IPS-18a (cell line): ENCODE measurements at regions not wholly inside any gene's neighbourhood (a gene's known extent, or its start where the extent isn't known, plus 50 kb on each side); places are given as distances from the start of the nearest gene placed in this dataset.

ENCODE experiments used
- H3K27ac ChIP-seq: one replicate; pipeline ENCODE4 v1.5.1; 2013; ENCODE audit warnings: low read length
- H3K27me3 ChIP-seq: one replicate; pipeline ENCODE4 v1.6.1; 2013; ENCODE audit warnings: mild to moderate bottlenecking, low read length; ENCODE audit not compliant: control insufficient read depth, insufficient read depth
- H3K36me3 ChIP-seq: one replicate; pipeline ENCODE4 v1.6.1; 2013; ENCODE audit warnings: low read depth, low read length; ENCODE audit not compliant: control insufficient read depth
- H3K4me1 ChIP-seq: one replicate; pipeline ENCODE4 v1.6.1; 2013; ENCODE audit warnings: low read depth, low read length; ENCODE audit not compliant: control insufficient read depth
- H3K4me3 ChIP-seq: one replicate; pipeline ENCODE4 v1.5.1; 2013; ENCODE audit warnings: low read length
- H3K9ac ChIP-seq: one replicate; pipeline ENCODE4 v1.6.1; 2013; ENCODE audit warnings: mild to moderate bottlenecking, low read length, moderate library complexity
- H3K9me3 ChIP-seq: one replicate; pipeline ENCODE4 v1.6.1; 2013; ENCODE audit warnings: low read depth, low read length; ENCODE audit not compliant: control insufficient read depth

DNA sequence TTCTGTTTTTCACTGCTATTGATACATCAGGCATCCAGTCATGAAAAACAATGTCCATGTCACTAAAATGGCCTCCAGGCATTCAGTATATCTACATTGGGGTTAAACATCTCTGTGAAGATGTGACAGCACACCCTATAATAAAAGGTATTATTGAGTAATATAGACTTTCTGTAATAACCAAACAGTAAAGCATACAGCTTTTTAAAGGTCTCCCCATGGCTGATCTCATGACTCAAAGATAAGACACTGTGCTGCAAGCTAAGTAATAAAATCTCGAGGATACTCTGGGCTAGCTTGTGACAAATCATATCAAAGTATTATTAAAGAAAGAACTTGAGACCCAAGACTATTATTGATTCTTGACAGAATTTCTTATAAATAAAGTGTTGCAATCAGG is 613.1 kb upstream of the PKN2 start:
- Histone ChIP-seq H3K27ac (no peak overlapping the region), H3K4me1 (no peaks in the 10 kb centered on the region), H3K4me3 (no peak overlapping the region)

GRCh38 chr1:88074661-88075060 is 609.4 kb upstream of the PKN2 start:
- no peak overlapping the region for H3K9ac ChIP-seq
- no peak overlapping the region for H3K4me3 ChIP-seq
- H3K27ac ChIP-seq: no peak overlapping the region
- no peaks in the 10 kb centered on the region for H3K4me1 ChIP-seq
- no peaks in the 10 kb centered on the region for H3K36me3 ChIP-seq
- no peaks in the 10 kb centered on the region for H3K9me3 ChIP-seq
- no peaks in the 10 kb centered on the region for H3K27me3 ChIP-seq

More for the DNA sequence above, 613.1 kb upstream of the PKN2 start:
- Histone ChIP-seq H3K27me3 (no peaks in the 10 kb centered on the region), H3K9ac (no peak overlapping the region), H3K36me3 (no peaks in the 10 kb centered on the region), H3K9me3 (no peaks in the 10 kb centered on the region)

- H3K4me3 ChIP-seq: no peak overlapping the region
Measured at GRCh38 chr1:88075813-88076212, 608.3 kb upstream of the PKN2 start.

GRCh38 chr1:88079036-88079435 is 605.0 kb upstream of the PKN2 start:
- no peaks in the 10 kb centered on the region for H3K27me3 ChIP-seq
- H3K9ac ChIP-seq: no peak overlapping the region
- no peak overlapping the region for H3K4me3 ChIP-seq
- no peaks in the 10 kb centered on the region for H3K4me1 ChIP-seq
- H3K27ac ChIP-seq: no peak overlapping the region
- H3K36me3 ChIP-seq: no peaks in the 10 kb centered on the region
- H3K9me3 ChIP-seq: peaks cover under 1% of the 10 kb centered on the region

More at GRCh38 chr1:88075813-88076212, 608.3 kb upstream of the PKN2 start:
- Histone ChIP-seq H3K4me1 (no peaks in the 10 kb centered on the region), H3K27me3 (no peaks in the 10 kb centered on the region), H3K9me3 (no peaks in the 10 kb centered on the region), H3K36me3 (no peaks in the 10 kb centered on the region), H3K9ac (no peak overlapping the region), H3K27ac (no peak overlapping the region)

- Histone ChIP-seq H3K9ac (no peak overlapping the region), H3K9me3 (peaks cover 2% of the 10 kb centered on the region), H3K36me3 (no peaks in the 10 kb centered on the region), H3K4me3 (no peak overlapping the region), H3K27ac (no peak overlapping the region), H3K4me1 (no peaks in the 10 kb centered on the region), H3K27me3 (no peaks in the 10 kb centered on the region)
Measured at GRCh38 chr1:88080875-88081274, 603.2 kb upstream of the PKN2 start.

DNA sequence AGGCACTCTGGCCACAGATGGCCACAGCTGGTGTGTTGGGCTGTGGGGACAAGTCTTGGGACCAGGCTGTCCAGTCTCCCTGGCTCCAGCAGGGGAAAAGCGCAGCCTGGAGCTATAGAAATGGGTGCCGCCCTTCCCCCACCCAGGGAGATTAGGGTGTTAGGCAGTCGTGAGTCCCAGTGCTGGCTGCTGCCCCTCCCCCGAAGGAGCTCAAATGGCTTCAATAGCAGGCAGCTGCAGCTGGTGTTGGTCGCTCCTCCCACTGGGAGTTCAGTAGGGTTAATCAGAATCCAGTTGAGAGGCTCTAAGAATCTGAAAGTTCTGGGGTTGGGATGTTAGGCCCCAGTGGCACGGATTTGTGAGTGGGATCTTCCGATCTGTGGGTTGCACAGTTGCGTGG is 595.6 kb upstream of the PKN2 start:
- H3K4me3 ChIP-seq: no peak overlapping the region
- H3K36me3 ChIP-seq: no peaks in the 10 kb centered on the region
- H3K9me3 ChIP-seq: peaks cover 2% of the 10 kb centered on the region
- no peaks in the 10 kb centered on the region for H3K4me1 ChIP-seq
- no peak overlapping the region for H3K27ac ChIP-seq
- no peaks in the 10 kb centered on the region for H3K27me3 ChIP-seq
- H3K9ac ChIP-seq: no peak overlapping the region

DNA sequence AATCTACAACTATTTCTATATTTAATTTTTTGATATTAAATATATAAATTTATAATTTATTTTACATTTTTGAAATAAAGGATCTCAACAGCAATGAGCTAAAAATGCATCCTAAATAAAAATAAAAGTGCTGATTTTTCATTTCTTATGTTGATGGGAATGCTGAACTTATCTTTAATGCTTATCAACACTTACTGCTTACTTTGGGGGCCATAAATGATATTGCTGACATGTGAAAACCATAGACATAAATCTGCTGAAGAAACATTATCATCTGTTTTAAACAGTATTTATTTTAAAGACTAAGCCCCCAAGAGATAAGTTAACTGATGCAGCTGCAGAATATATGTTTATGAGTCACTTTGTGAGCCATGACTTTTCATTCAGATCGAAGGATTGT is 594.1 kb upstream of the PKN2 start:
- Histone ChIP-seq H3K9me3 (no peaks in the 10 kb centered on the region), H3K27ac (no peak overlapping the region), H3K27me3 (no peaks in the 10 kb centered on the region), H3K9ac (no peak overlapping the region), H3K4me3 (no peak overlapping the region), H3K36me3 (no peaks in the 10 kb centered on the region), H3K4me1 (no peaks in the 10 kb centered on the region)

- Histone ChIP-seq H3K27ac (no peak overlapping the region), H3K9ac (no peak overlapping the region), H3K9me3 (no peaks in the 10 kb centered on the region), H3K4me1 (no peaks in the 10 kb centered on the region), H3K27me3 (no peaks in the 10 kb centered on the region), H3K36me3 (no peaks in the 10 kb centered on the region), H3K4me3 (no peak overlapping the region)
Measured at GRCh38 chr1:88098881-88099280, 585.2 kb upstream of the PKN2 start.

DNA sequence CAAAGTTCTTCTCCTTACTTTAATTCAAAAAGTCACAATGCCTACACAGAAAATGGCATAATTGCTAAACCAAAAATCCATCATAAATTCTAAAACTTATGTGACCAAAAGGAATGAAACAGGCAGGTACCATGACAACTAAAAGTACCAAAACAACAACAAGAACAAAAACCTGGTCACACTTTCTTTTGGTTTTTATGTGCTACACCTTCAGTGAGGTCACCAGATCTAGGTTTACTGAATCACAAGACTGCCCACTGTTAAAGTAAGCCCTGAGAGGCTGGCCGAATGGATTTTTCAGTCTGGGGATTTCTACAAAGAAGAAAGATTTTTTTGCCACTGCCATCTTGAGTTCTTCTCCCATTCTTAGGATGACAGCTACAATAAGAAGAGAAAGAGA is 583.0 kb upstream of the PKN2 start:
- Histone ChIP-seq H3K9ac (no peak overlapping the region), H3K27ac (no peak overlapping the region), H3K9me3 (no peaks in the 10 kb centered on the region), H3K36me3 (no peaks in the 10 kb centered on the region), H3K4me1 (no peaks in the 10 kb centered on the region), H3K27me3 (no peaks in the 10 kb centered on the region), H3K4me3 (no peak overlapping the region)

DNA sequence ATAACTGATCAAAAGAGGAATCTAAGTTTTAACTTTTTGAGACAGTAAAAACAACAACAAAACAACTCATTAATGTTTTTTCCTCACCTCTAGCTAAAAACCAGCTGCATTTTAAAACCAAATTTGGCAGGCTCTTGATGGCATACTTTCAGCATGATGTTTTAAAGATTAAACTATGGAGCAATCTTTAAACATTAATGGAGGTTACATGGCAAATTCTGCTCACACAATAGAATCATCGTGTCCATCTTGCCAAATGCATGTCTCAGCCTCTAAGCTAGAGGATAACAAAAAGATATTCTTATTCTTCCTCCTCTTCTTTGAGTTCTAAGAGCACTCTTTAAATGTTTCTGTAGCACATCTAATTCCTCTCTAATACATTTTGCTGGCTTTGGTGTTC is 579.8 kb upstream of the PKN2 start:
- no peak overlapping the region for H3K9ac ChIP-seq
- no peaks in the 10 kb centered on the region for H3K9me3 ChIP-seq
- no peaks in the 10 kb centered on the region for H3K36me3 ChIP-seq
- H3K4me1 ChIP-seq: no peaks in the 10 kb centered on the region
- H3K27ac ChIP-seq: no peak overlapping the region
- H3K4me3 ChIP-seq: no peak overlapping the region
- no peaks in the 10 kb centered on the region for H3K27me3 ChIP-seq

- Histone ChIP-seq H3K27me3 (no peaks in the 10 kb centered on the region), H3K9ac (no peak overlapping the region), H3K27ac (no peak overlapping the region), H3K4me1 (no peaks in the 10 kb centered on the region), H3K9me3 (no peaks in the 10 kb centered on the region), H3K4me3 (no peak overlapping the region), H3K36me3 (no peaks in the 10 kb centered on the region)
Measured at GRCh38 chr1:88104886-88105285, 579.2 kb upstream of the PKN2 start.

- Histone ChIP-seq H3K27me3 (no peaks in the 10 kb centered on the region), H3K4me3 (no peak overlapping the region), H3K27ac (no peak overlapping the region), H3K9ac (no peak overlapping the region), H3K9me3 (no peaks in the 10 kb centered on the region), H3K4me1 (no peaks in the 10 kb centered on the region), H3K36me3 (no peaks in the 10 kb centered on the region)
Measured at GRCh38 chr1:88111816-88112215, 572.3 kb upstream of the PKN2 start.
